Stimulated activated CD4-positive, alpha-beta T cell treated with anti-CD3 and anti-CD28 coated beads, Interleukin-4, amount 100 ng/mL, for 4 hours (primary cell): ENCODE measurements at regions not wholly inside any gene's neighbourhood (a gene's known extent, or its start where the extent isn't known, plus 50 kb on each side); places are given as distances from the start of the nearest gene placed in this dataset.
"Not testable (repeated sequence)": the region's sequence is repeated elsewhere in the genome, so short reads cannot be mapped to it uniquely, and the experiment has no call there.

Experiments used
- DNase-seq, 2 experiments: peaks; one replicate each; pipeline ENCODE4 v3.0.0-alpha.2; 2020

GRCh38 chr20:29427201-29428060 is 1830.0 kb upstream of the DEFB115 start:
- no peak for DNase-seq

GRCh38 chr20:29430531-29430930 is 1826.9 kb upstream of the DEFB115 start:
- no peak for DNase-seq

GRCh38 chr20:29440721-29441120 is 1816.7 kb upstream of the DEFB115 start:
- not testable (repeated sequence) for DNase-seq

- DNase-seq, result not testable (repeated sequence)
Observed at GRCh38 chr20:29443206-29443781, 1814.2 kb upstream of the DEFB115 start.

GRCh38 chr20:29443819-29444218 is 1813.6 kb upstream of the DEFB115 start:
- DNase-seq, result no peak

GRCh38 chr20:29445050-29445907 is 1812.2 kb upstream of the DEFB115 start:
- DNase-seq, result peak; percentile 41 to 43

- DNase-seq, result not testable (repeated sequence)
Observed at GRCh38 chr20:29447517-29448484, 1809.7 kb upstream of the DEFB115 start.

- no peak for DNase-seq
Observed at GRCh38 chr20:29448806-29449470, 1808.5 kb upstream of the DEFB115 start.

GRCh38 chr20:29452186-29452585 is 1805.3 kb upstream of the DEFB115 start:
- no peak for DNase-seq

- DNase-seq, result not testable (repeated sequence)
Observed at GRCh38 chr20:29456987-29457693, 1800.3 kb upstream of the DEFB115 start.

GRCh38 chr20:29472606-29473005 is 1784.9 kb upstream of the DEFB115 start:
- no peak for DNase-seq

- not testable (repeated sequence) for DNase-seq
Observed at GRCh38 chr20:29492840-29493239, 1764.6 kb upstream of the DEFB115 start.

GRCh38 chr20:29496767-29497166 is 1760.7 kb upstream of the DEFB115 start:
- peak in 1 of 2 experiments; percentile 1 for DNase-seq

- peak; percentile 18 to 23 for DNase-seq
Observed at GRCh38 chr20:29497261-29497671, 1760.2 kb upstream of the DEFB115 start.

- peak; percentile 1 to 4 for DNase-seq
Observed at GRCh38 chr20:29497684-29498083, 1759.8 kb upstream of the DEFB115 start.

GRCh38 chr20:29500738-29501137 is 1756.7 kb upstream of the DEFB115 start:
- DNase-seq, result not testable (repeated sequence)

- not testable (repeated sequence) for DNase-seq
Observed at GRCh38 chr20:29514634-29515033, 1742.8 kb upstream of the DEFB115 start.

- DNase-seq, result not testable (repeated sequence)
Observed at GRCh38 chr20:29516847-29517246, 1740.6 kb upstream of the DEFB115 start.

- not testable (repeated sequence) for DNase-seq
Observed at GRCh38 chr20:29519610-29520241, 1737.7 kb upstream of the DEFB115 start.

GRCh38 chr20:29533566-29534177 is 1723.8 kb upstream of the DEFB115 start:
- not testable (repeated sequence) for DNase-seq
